NB4 (cell line): ENCODE measurements at regions not wholly inside any gene's neighbourhood (a gene's known extent, or its start where the extent isn't known, plus 50 kb on each side); places are given as distances from the start of the nearest gene placed in this dataset.

ENCODE experiments used
- DNase-seq: peaks from one replicate; pipeline ENCODE4 v3.0.0; 2010; ENCODE audit warnings: low read depth
- H3K4me3 ChIP-seq: one replicate; pipeline ENCODE4 v1.5.1; 2011; ENCODE audit warnings: mild to moderate bottlenecking, low read depth, low read length, moderate library complexity
- CTCF ChIP-seq: IDR thresholded peaks from one replicate; pipeline ENCODE4 v1.5.1; 2012; ENCODE audit warnings: low read depth, low read length
- MAX ChIP-seq: IDR thresholded peaks from 2 replicates; pipeline ENCODE4 v1.6.1; 2011; ENCODE audit warnings: low read depth, low read length
- MYC ChIP-seq: IDR thresholded peaks from 2 replicates; pipeline ENCODE4 v1.6.1; 2011; ENCODE audit warnings: low read depth, low read length
- POLR2A ChIP-seq: IDR thresholded peaks from 2 replicates; pipeline ENCODE4 v1.6.1; 2011; ENCODE audit warnings: mild to moderate bottlenecking; ENCODE audit not compliant: insufficient read length; ENCODE audit errors: extremely low read depth

- TF ChIP-seq MYC (no peak), CTCF (no peak), POLR2A (no peak), MAX (no peak)
- no peak overlapping the region for H3K4me3 ChIP-seq
- no peak for DNase-seq
Measured at GRCh38 chrX:83004012-83004411, 504.1 kb upstream of the POU3F4 start.

GRCh38 chrX:83008415-83008814 is 499.7 kb upstream of the POU3F4 start:
- H3K4me3 ChIP-seq, result no peak overlapping the region
- no peak for TF ChIP-seq MYC
- no peak for TF ChIP-seq CTCF
- TF ChIP-seq POLR2A, result no peak
- no peak for TF ChIP-seq MAX
- peak; percentile 9 for DNase-seq

GRCh38 chrX:83019258-83019657 is 488.8 kb upstream of the POU3F4 start:
- TF ChIP-seq MYC (no peak), MAX (no peak), POLR2A (no peak), CTCF (no peak)
- H3K4me3 ChIP-seq, result no peak overlapping the region
- DNase-seq, result no peak

- no peak overlapping the region for H3K4me3 ChIP-seq
- TF ChIP-seq MYC (no peak), CTCF (no peak), MAX (no peak), POLR2A (no peak)
- no peak for DNase-seq
Measured at GRCh38 chrX:83022020-83022419, 486.1 kb upstream of the POU3F4 start.
